HG02571 (cell line): ENCODE measurements at regions not wholly inside any gene's neighbourhood (a gene's known extent, or its start where the extent isn't known, plus 50 kb on each side); places are given as distances from the start of the nearest gene placed in this dataset.

Experiments used
- ATAC-seq: cut with Tn5 transposase; IDR thresholded peaks from one replicate; pipeline ENCODE4 v1.9.1; 2021; ENCODE audit warnings: mild to moderate bottlenecking, moderate library complexity; ENCODE audit not compliant: unreplicated experiment

GRCh38 chr6:125489579-125490285, 188.0 kb upstream of the HDDC2 start:
- no peak for ATAC-seq

- ATAC-seq, result no peak
These were observed 190.3 kb upstream of the HDDC2 start for GRCh38 chr6:125491860-125492618.

DNA sequence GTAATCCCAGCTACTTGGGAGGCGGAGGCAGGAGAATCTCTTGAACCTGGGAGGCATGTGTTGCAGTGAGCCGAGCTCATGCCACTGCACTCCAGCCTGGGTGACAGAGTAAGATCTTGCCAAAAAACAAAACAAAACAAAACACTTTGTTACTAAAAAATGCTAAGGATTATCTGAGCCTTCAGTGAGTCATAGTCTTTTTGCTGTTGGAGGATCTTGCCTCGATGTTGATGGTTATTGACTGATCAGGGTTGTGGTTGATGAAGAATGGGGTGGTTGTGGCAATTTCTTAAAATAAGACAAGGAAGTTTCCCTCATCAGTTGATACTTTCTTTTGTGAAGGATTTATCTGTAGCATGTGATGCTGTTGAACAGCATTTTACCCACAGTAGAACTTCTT, 196.8 kb upstream of the HDDC2 start:
- no peak for ATAC-seq

- ATAC-seq, result no peak
These were observed 197.8 kb upstream of the HDDC2 start for GRCh38 chr6:125499535-125499934.

DNA sequence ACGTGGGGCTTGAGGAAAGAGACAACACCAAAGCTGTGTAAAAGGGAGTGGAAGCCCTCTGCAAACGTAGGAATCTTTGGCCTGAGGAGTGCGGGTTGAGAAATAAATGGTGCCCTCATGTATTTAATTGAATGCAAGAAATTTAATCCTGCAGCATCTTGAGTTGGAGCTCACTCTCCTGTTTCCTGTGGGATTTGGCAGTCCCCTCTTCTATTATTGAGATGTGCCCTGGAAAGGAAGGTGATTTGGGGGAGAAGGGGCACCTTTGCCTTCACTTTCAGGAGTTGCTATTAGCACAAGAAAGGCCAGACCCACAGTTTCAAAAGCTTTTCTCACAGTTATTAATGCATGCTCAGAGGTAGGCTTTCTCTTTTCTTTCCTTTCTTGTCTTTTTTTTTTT, 201.4 kb upstream of the HDDC2 start:
- ATAC-seq, result no peak

GRCh38 chr6:125507987-125508655, 206.4 kb upstream of the HDDC2 start:
- no peak for ATAC-seq

- no peak for ATAC-seq
These were observed 207.0 kb upstream of the HDDC2 start for GRCh38 chr6:125508793-125509192.

DNA sequence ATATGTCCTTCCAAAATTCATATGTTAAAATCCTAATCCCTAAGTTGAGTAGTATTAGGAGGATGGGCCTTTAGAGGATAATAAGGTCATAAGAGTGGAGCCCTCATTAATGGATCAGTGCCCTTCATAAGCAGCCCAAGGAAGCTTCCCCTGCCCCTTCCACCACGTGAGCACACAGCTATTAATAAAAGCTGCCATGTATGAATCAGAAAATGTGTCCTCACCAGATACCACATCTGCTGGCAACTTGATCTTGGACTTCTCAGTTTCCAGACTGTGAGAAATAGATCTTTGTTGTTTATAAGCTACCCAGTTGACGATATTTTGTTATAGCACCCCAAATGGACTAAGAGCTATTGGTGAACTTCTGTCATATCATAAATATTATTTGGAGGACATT, 207.7 kb upstream of the HDDC2 start:
- ATAC-seq, result no peak

DNA sequence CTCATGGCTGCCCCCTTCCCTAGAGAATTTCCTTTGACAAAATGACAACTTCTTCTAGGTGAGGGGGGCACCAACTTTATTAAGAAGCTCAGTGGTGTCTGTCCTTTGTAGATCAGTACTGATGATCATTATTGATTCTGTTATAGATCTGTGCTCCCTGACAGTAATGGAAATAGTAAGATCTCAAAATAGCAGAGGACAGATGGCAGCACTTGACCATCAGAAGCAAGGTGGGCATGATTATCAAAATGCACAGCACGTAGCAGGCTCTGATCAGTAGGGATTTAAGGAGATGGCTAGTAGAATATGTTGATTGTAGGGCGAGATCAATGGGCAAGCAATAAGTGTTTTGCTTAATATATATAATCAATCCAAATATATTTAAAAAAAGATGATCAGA, 208.6 kb upstream of the HDDC2 start:
- ATAC-seq, result no peak

DNA sequence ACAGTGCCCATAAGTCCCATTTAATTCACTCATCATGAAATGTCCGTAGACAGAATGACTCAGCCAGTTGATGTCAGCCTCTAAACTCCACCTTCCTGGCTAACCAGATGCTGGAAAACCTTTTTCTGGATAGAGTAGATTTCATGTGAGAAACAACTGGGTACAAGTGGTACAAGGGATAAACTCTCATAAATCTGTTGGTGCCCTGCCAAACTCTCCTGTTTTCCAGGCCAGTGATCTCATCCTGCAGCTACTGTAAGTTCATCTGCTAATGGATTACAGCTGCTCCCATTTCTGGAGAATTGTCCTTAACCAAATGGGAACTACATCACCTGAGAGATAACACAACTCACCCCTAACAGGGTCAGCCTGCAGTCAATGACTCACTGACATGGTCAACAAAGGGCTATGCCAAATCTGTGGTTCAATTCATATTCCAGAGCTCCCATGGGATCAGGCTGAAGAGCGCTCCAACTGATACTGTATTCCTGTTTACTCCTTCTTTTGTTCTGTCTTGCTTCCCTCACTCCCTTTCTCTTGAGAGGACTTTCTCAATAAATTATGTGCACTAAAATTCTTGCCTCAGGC, 210.1 kb upstream of the HDDC2 start:
- ATAC-seq, result no peak

GRCh38 chr6:125512621-125513020, 210.9 kb upstream of the HDDC2 start:
- no peak for ATAC-seq

DNA sequence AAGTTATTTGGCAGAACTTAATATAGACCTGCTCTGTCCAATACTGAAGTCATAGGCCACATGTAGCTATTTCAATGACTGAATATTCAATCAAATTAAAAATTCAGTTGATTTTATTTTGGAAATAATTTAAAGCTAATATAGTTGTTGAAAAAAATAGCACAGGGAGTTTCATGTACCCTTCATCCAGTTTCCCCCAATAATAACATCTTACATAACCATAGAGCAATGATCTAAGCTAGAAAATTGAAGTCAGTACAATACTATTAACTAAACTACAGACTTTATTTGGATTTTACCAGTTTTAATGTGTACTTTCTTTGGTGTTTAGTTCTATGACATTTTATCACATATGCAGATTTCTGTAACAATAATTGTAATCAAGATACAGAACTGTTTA, 212.2 kb upstream of the HDDC2 start:
- ATAC-seq, result no peak

- ATAC-seq, result no peak
These were observed 214.9 kb upstream of the HDDC2 start for GRCh38 chr6:125516644-125517043.

- no peak for ATAC-seq
These were observed 217.6 kb upstream of the HDDC2 start for GRCh38 chr6:125519367-125519766.

DNA sequence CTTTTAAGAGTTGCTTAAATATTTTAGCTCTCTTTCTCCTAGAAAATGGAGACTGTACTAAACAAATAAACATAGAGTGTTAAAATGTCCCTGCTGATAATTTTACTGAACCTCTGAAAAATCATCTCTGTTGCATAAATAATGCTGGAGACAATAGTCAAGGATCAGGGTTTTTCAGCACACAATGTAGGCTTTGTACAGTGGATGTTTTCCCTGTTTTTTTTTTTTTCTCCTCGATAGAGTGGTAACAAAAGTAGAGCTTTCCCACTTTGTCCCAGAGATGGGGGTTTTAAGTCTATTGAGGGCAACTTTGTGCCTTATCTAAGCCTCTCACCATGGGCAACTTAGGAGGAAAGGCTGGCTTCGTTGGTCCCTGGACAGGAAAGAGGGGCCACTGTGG, 222.6 kb upstream of the HDDC2 start:
- ATAC-seq, result no peak

DNA sequence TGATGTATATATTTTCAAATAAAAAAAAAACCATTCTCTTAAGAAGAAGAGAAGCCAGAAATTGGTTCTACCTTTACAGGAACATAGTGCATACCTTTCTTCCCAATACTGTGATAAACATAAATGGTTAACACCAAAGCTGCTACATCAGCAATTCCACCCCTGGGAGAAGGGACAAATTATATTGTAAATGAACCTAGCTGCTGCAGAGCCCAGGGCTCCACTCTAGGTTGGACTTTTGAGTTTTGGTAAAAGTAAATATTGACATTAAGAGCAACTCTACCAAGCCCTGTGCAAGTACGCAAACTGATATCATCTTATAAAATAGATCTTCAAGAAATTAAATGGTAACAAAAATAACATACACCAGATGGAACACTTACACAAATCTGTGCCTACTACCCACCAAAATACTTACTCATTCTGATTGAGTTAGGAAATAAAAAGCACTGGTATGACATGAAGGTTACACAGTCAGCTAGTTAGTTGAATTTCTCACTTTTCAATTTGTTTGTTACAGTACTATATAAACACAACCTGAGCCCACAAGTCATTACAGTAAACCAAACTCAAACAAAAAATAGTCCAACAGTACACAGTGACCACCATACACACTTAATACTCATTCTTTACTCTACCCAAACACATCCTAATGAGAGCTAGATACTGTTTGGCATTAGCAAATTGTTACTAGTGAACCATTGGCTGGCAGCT, 223.3 kb upstream of the HEY2 start:
- no peak for ATAC-seq

DNA sequence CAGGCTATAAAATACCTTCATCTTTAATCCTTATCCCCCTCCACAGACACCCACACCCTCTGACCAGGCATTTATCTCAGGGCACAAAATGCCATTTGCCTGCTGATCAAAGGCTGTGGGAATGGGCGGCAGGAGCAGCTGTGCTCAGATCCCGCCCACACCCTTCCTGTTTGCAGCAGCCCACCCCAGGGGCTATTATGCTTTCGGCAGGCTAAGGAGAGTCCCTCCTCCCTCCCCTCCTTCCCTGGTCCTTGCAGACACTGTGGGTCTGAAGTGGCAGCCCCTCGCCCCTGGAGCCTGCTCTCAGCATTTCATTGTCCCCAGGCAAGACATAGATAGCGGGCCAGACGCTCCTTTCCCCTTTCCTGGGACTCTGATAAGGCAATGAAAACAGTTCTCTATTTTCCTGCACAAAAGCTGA, 220.8 kb upstream of the HEY2 start:
- no peak for ATAC-seq

GRCh38 chr6:125529061-125529460, 220.4 kb upstream of the HEY2 start:
- ATAC-seq, result no peak

DNA sequence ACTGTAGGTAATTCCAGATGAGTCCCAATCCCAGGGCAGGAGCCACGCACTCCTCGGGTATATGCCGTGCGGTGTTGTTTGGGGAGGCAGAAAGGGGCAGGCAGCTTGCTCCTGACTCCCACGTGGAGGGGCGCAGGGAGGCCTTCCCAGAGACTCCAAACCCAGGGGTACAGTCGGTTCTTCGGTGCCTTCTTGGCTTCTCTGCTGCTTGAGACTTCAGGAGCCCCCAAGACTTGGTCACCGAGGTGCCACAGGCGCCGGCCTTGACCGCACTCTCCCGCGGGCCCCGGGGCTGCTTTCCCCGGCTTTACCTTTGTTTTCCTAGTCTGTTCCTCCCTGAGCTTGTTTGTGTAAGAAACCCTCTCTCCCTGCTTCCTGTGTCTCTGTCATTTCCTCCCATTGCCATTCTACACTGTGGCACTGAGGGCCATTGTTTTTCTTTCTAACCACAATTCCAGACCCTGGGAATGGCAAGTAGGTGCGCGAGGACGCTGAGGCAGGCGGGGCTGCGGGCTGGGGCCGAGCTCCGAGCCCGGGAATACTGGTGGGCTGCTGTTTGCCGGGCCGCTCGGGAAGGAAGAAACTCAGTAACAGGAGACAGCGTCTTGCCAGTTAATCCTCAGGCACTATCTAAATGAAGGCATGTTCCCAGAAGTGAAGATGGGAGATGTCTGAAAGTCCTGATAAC, 215.6 kb upstream of the HEY2 start:
- ATAC-seq, result no peak
